SK-N-SH treated with all-trans-retinoic acid at 6 μM for 48 hours (cell line): ENCODE measurements at regions not wholly inside any gene's neighbourhood (a gene's known extent, or its start where the extent isn't known, plus 50 kb on each side); places are given as distances from the start of the nearest gene placed in this dataset.

ENCODE experiments used
- ATAC-seq: fragments of 200-7000 bp; cut with Tn5 transposase; 3 replicates; pipeline ENCODE4 v1.9.1; 2020; ENCODE audit warnings: mild to moderate bottlenecking, moderate library complexity
- ARNTL ChIP-seq: fragments of 450-650 bp; formaldehyde crosslinking; IDR thresholded peaks from 2 replicates; pipeline ENCODE4 v1.5.0; 2020; ENCODE audit warnings: low read depth, mild to moderate bottlenecking, moderate library complexity, borderline replicate concordance
- BACH2 ChIP-seq: fragments of 250-450 bp; sonication (Bioruptor Pico); IDR thresholded peaks from 2 replicates; pipeline ENCODE4 v1.9.0; 2021; ENCODE audit warnings: mild to moderate bottlenecking, borderline replicate concordance
- CREB5 ChIP-seq: fragments of 250-450 bp; sonication (Bioruptor Pico); IDR thresholded peaks from 2 replicates; pipeline ENCODE4 v1.5.1; 2020; ENCODE audit warnings: low read depth, mild to moderate bottlenecking, moderate library complexity
- CSDC2 ChIP-seq: fragments of 250-450 bp; sonication (Bioruptor Pico); IDR thresholded peaks from 2 replicates; pipeline ENCODE4 v1.5.0; 2020; ENCODE audit warnings: mild to moderate bottlenecking, moderate library complexity
- ESRRG ChIP-seq: fragments of 250-450 bp; sonication (Bioruptor Pico); IDR thresholded peaks from 2 replicates; pipeline ENCODE4 v1.6.1; 2021; ENCODE audit warnings: mild to moderate bottlenecking
- GLIS3 ChIP-seq: fragments of 250-450 bp; sonication (Bioruptor Pico); IDR thresholded peaks from 2 replicates; pipeline ENCODE4 v1.5.0; 2020; ENCODE audit warnings: mild to moderate bottlenecking, moderate library complexity
- ISL1 ChIP-seq: fragments of 250-450 bp; sonication (Bioruptor Pico); IDR thresholded peaks from 2 replicates; pipeline ENCODE4 v2.1.2; 2022; ENCODE audit warnings: mild to moderate bottlenecking, moderate library complexity
- OSR1 ChIP-seq: fragments of 250-450 bp; sonication (Bioruptor Pico); IDR thresholded peaks from 2 replicates; pipeline ENCODE4 v1.8.0; 2022; ENCODE audit warnings: moderate library complexity, mild to moderate bottlenecking, inconsistent platforms
- PATZ1 ChIP-seq: fragments of 250-450 bp; sonication (Bioruptor Pico); IDR thresholded peaks from 2 replicates; pipeline ENCODE4 v1.8.0; 2020; ENCODE audit warnings: mild to moderate bottlenecking, moderate library complexity, borderline replicate concordance
- PPARA ChIP-seq: fragments of 250-450 bp; sonication (Bioruptor Pico); IDR thresholded peaks from 2 replicates; pipeline ENCODE4 v1.5.0; 2020; ENCODE audit warnings: mild to moderate bottlenecking, borderline replicate concordance
- RARB ChIP-seq: fragments of 250-450 bp; sonication (Bioruptor Pico); IDR thresholded peaks from 2 replicates; pipeline ENCODE4 v1.8.0; 2021; ENCODE audit warnings: mild to moderate bottlenecking, moderate library complexity
- SNAI2 ChIP-seq: fragments of 250-450 bp; sonication (Bioruptor Pico); IDR thresholded peaks from 2 replicates; pipeline ENCODE4 v1.5.0; 2020; ENCODE audit warnings: mild to moderate bottlenecking, moderate library complexity
- TCF4 ChIP-seq: fragments of 250-450 bp; sonication (Bioruptor Pico); IDR thresholded peaks from 2 replicates; pipeline ENCODE4 v1.8.0; 2021; ENCODE audit warnings: mild to moderate bottlenecking, moderate library complexity, borderline replicate concordance
- TOX ChIP-seq: fragments of 250-450 bp; sonication (Bioruptor Pico); IDR thresholded peaks from 2 replicates; pipeline ENCODE4 v1.8.0; 2021; ENCODE audit warnings: mild to moderate bottlenecking, moderate library complexity, borderline replicate concordance
- TSHZ2 ChIP-seq: fragments of 250-450 bp; sonication (Bioruptor Pico); IDR thresholded peaks from 2 replicates; pipeline ENCODE4 v1.5.0; 2020; ENCODE audit warnings: mild to moderate bottlenecking, moderate library complexity
- ZC3H10 ChIP-seq: fragments of 250-450 bp; sonication (Bioruptor Pico); IDR thresholded peaks from 2 replicates; pipeline ENCODE4 v1.5.1; 2021; ENCODE audit warnings: mild to moderate bottlenecking, moderate library complexity
- ZFP3 ChIP-seq: fragments of 250-450 bp; sonication (Bioruptor Pico); IDR thresholded peaks from 2 replicates; pipeline ENCODE4 v1.5.0; 2020; ENCODE audit warnings: mild to moderate bottlenecking, moderate library complexity
- ZFP30 ChIP-seq: fragments of 450-650 bp; formaldehyde crosslinking; IDR thresholded peaks from 2 replicates; pipeline ENCODE4 v1.5.0; 2022; ENCODE audit warnings: mild to moderate bottlenecking, moderate library complexity
- ZNF565 ChIP-seq: fragments of 450-650 bp; formaldehyde crosslinking; conservative IDR thresholded peaks from 2 replicates; pipeline ENCODE4 v1.5.0; 2020; ENCODE audit warnings: low read depth, mild to moderate bottlenecking, moderate library complexity
- ZNF70 ChIP-seq: fragments of 450-650 bp; formaldehyde crosslinking; IDR thresholded peaks from 2 replicates; pipeline ENCODE4 v1.5.0; 2020; ENCODE audit warnings: mild to moderate bottlenecking, moderate library complexity

- ATAC-seq = no peak
- TF ChIP-seq ZC3H10 (CRISPR knock-in tag) (0 out of 2 replicates have a peak, but pooled peaks have one; percentile 25), TCF4 (no peak)
- TF ChIP-seq, all 23 proteins: peak for 1
Observed at GRCh38 chr2:226273440-226273839, 526.2 kb downstream of the IRS1 start.

- ATAC-seq = no peak
- TF ChIP-seq ARNTL (CRISPR knock-in tag) = no peak
- TF ChIP-seq, all 23 proteins: peak for 0
Observed at GRCh38 chr2:226272435-226272834, 527.2 kb downstream of the IRS1 start.

GRCh38 chr2:226270285-226271058, 529.1 kb downstream of the IRS1 start:
- ATAC-seq = peak; percentile 34; the same call in 2 of the 3 replicates
- TF ChIP-seq ZFP3 (CRISPR knock-in tag) (no peak), CSDC2 (no peak), ARNTL (CRISPR knock-in tag) (no peak), CREB5 (no peak), ZFP30 (CRISPR knock-in tag) (no peak), TOX (CRISPR knock-in tag) (no peak), ZNF70 (no peak), TCF4 (no peak)
- TF ChIP-seq, all 23 proteins: peak for 0

- TF ChIP-seq GLIS3 (no peak), BACH2 (CRISPR knock-in tag) (no peak), CSDC2 (no peak), ZNF565 (no peak), ZNF70 (no peak), ESRRG (no peak), ISL1 (CRISPR knock-in tag) (no peak), TOX (CRISPR knock-in tag) (no peak), TSHZ2 (no peak), ZC3H10 (CRISPR knock-in tag) (no peak), TCF4 (no peak), SNAI2 (CRISPR knock-in tag) (no peak)
- TF ChIP-seq, all 23 proteins: peak for 0
Observed at GRCh38 chr2:226267516-226268289, 531.9 kb downstream of the IRS1 start.

GRCh38 chr2:226256709-226257376, 542.8 kb downstream of the IRS1 start:
- peak; percentile 79 for ATAC-seq
- TF ChIP-seq SNAI2 (CRISPR knock-in tag) (no peak), ZC3H10 (CRISPR knock-in tag) (no peak), OSR1 (CRISPR knock-in tag) (no peak), PATZ1 (no peak), CSDC2 (no peak), ZFP3 (CRISPR knock-in tag) (no peak), GLIS3 (no peak), CREB5 (no peak), PPARA (CRISPR knock-in tag) (no peak), ISL1 (CRISPR knock-in tag) (no peak), TSHZ2 (no peak), RARB (CRISPR knock-in tag) (no peak), ESRRG (no peak)

More at GRCh38 chr2:226267516-226268289, 531.9 kb downstream of the IRS1 start:
- ATAC-seq = no peak
